Daoy (cell line): ENCODE measurements at regions not wholly inside any gene's neighbourhood (a gene's known extent, or its start where the extent isn't known, plus 50 kb on each side); places are given as distances from the start of the nearest gene placed in this dataset.
"Not testable (repeated sequence)": the region's sequence is repeated elsewhere in the genome, so short reads cannot be mapped to it uniquely, and the experiment has no call there.

Source experiments
- DNase-seq: peaks from one replicate; pipeline ENCODE4 v3.0.0-alpha.2; 2015; ENCODE audit warnings: low read depth

DNA sequence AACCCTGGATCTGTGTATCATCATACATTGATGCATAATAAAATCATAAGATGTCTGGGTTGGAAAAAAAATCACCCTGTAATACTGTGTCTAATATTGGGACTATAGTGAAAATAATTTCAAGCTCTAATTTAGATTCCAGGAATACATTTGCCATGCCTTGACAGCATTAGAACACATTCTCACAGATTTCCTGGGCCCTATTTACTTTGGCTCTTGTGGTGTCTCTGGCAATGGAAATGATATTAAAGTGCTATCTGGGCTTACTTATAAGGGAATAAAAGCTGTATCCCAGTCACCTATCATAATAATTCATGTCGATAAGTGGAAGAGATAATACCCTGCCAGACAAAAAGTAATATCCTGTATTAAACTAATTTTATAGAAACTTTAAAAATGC, 472.0 kb downstream of the ZPLD1 start:
- DNase-seq = no peak

DNA sequence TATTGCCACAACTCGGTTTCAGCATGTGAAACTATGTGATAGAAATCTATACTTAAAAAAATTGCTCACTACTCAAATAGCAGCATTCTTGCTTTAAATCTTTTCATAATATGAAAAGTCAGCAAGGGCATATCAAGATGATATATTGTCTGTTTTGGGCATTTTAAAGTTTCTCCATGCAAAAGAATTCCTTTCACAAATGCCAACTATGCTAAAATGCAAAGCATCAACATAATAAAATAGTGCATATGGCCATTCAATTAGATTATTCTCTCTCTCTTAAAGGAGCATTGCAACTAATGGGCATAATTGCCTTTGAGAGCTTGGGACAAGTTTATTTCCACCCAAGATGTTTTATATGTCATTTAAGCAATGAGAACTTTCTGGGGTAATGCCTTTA, 475.1 kb downstream of the ZPLD1 start:
- DNase-seq = no peak

DNA sequence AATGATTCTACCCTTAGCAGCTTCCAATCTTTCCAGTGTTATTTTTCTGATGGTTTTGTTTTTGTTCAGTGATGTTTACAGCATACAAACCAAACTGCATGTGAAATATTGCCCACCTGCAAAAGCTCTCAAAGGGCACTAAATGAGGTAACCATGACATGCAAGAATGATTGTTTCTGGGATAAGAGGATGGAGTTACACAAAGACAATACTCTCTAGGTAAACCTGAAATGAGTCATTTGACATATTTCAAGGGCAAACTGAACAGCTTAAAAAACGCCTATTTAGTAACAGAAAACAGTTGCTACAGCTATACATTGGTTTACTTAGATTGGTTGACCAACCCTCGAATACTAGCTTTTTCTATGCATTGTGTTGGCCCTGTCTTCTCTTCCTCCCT, 481.7 kb downstream of the ZPLD1 start:
- DNase-seq = no peak

DNA sequence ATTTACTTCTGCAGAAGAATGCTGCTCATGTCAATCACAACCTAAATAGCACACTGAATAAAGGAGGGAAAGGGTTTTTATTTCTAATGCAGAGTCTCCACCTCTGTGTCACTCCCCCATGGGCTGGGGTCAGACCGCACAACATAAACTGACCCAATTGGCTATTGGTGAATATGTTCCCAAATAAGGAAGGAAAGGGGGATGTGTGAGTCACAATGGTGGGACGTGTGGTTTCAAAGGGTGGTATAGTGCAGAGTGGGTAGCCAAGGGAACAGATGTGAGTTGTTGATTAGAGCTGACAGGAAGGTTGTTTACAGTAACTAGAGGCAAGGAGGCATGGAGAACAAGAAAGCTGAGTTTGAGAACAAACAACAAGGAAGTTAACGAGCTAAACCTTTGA, 491.8 kb downstream of the ZPLD1 start:
- DNase-seq = no peak

DNA sequence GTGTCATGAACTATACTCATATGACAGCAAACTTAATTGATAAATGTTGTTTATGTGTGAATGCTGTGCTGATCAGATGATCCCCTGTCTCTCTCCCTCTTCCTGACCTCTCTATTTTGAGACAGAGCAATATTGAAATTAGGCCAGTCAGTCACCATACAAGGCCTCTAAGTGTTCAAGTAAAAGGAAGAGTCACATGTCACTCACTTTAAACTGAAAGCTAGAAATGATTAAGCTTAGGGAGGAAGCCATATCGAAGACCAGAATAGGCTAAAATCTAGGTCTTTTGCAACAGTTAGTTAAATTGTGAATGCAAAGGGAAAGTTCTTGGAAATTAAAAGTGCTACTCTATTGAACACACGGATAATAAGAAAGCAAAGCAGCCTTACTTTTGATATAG, 498.6 kb downstream of the ZPLD1 start:
- DNase-seq = no peak

DNA sequence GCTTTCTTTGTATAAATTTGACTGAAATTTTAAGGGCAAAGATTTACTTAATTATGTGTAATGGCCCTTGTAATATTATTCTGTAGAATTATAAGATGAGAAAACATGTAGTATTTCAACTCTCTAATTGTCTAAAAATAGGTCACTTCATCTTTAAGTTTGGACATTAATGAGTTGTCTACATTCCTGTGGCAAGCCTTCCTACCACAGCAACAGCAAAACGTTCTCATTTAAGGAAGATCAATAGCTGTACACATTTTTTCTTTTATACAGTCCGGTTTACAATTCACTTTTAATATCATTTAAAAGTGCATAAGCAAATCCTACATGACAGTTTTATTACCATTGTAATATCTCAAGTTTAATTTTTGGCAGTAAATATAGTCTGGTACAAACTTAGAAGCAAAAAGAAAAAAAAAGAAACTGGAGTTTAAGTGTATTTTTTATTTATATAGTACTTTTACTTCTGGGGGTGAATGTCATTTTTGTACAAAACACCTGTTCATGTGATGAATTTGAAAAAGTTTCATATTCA, 501.8 kb downstream of the ZPLD1 start:
- DNase-seq = no peak

DNA sequence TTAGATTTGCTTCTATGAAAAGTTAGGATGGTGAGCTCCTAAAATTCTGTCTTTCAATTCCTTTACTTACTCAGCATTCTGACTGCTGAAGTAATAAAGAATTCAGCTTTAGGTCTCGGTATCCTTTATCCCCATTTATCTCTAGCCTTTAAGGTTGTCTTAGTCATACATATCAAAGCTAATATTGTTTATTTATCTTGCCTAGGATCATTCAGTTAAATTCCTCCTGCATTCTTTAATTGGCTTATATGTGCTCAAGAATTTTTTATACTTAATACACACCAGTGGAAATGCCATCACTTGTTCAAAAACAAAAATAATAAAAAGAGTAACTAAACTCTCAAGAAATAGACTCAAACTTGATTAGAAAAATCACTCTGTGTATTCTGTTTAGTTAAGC, 507.0 kb downstream of the ZPLD1 start:
- DNase-seq = no peak

DNA sequence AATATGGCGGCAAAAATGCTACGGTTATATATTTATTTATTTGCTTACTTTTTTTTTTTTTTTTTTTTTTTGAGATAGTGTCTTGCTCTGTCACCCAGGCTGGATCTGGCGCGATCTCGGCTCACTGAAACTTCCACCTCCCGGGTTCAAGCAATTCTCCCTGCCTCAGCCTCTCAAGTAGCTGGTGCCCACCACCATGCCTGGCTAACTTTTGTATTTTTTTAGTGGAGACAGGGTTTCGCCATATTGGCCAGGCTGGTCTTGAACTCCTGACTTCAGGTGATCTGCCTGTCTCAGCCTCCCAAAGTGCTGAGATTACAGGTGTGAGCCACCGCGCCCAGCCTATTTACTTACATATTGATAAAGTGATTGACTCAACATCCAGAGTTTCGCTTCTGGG, 511.6 kb downstream of the ZPLD1 start:
- DNase-seq = not testable (repeated sequence)

DNA sequence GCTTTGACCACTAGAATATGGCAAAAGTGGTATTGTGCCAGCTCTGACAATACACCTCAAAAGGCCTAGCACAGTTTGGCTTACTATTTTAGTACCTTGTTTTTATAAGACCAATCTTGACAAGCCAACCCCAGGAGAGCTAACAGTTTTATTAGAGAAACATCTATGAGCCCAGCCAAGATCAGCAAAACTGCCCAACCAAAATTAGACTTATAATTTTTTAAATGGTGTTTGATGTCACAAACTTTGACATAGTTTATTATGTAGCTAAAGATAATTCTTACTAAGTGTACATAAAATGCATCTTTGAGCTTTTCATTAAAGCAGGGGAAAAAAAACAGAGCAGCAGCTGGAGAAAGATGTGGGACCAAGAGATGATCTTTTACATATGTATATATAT, 537.5 kb downstream of the ZPLD1 start:
- no peak for DNase-seq

DNA sequence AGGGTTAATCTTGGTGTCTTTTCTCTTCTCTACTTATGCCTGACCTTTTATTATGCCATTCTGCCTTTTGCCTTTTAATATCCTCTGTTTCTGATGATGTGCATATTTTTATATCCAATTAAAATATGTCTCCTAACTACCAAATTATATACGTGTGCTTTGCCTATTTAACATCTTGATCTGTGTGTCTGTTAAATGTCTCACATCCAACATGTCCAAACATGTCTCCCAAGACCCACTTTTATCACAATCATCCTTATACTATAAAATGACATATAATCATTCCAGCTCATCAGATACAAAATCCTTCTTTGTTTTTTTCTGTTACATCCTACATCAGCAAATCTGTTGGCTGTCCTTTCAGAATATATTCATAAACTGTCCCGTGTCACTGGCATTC, 539.5 kb downstream of the ZPLD1 start:
- no peak for DNase-seq

DNA sequence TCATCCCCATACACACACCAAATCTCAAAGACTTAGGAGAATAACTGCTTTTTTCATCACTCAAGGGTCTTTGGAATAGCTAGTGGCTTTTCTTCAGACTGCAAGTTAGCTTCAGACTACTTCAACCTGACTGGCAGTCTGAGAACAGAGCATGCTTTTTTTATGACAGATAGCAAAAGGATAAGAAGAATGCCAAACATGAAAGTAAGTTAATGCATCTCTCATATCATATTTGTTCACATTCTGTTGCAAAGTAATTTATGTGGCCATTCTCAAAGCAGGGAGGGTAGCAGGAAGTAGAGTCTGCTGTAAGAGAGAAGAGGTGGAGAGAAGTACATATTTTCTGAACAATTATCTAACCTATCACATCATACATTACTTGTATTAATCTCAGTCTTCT, 544.4 kb downstream of the ZPLD1 start:
- no peak for DNase-seq

DNA sequence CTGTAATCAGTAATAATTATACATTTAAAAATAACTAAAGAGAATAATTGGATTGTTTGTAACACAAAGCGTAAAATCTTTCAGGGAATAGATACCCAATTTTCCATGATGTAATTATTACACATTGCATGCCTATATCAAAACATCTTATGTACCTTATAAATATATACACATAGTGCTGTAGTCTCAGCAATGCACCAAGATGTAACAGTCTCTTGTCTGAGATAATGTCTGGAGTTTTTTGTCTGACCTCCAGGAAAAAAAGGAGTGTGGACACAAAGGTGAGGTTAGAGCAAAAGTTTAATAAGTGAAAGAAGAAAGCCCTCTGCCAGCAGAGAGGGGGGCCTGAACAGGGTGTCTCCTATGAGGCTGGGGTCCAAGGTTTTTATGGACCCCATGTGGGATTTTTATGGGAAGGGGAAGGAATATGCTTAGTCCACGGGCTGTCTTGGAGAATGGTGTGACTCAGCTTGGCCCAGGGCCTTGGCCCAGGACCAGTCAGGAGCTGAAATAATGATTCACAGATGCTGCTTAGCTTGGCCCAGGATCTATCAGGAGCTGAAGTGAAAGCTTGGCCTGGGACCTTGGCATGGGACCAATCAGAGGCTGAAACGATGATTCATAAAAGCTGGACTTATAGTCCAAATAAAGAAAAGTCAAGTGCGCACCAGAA, 545.0 kb downstream of the ZPLD1 start:
- DNase-seq = no peak

DNA sequence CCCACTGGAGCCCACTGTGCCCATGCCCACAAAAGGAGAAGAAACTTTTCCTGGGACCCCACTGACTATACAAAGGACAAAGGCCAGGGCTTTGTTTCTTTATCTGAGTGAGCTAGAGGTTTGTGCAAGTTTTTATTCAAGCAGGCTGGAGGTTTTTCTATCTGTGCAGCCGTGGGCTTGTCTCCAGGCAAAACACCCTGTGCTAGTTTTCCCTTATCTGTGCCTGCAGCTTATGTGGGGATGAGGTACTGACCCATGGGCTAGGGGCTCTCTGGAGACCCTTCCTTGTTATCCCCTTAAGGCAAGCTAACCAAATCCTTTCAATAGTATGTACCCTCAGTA, 545.5 kb downstream of the ZPLD1 start:
- no peak for DNase-seq

DNA sequence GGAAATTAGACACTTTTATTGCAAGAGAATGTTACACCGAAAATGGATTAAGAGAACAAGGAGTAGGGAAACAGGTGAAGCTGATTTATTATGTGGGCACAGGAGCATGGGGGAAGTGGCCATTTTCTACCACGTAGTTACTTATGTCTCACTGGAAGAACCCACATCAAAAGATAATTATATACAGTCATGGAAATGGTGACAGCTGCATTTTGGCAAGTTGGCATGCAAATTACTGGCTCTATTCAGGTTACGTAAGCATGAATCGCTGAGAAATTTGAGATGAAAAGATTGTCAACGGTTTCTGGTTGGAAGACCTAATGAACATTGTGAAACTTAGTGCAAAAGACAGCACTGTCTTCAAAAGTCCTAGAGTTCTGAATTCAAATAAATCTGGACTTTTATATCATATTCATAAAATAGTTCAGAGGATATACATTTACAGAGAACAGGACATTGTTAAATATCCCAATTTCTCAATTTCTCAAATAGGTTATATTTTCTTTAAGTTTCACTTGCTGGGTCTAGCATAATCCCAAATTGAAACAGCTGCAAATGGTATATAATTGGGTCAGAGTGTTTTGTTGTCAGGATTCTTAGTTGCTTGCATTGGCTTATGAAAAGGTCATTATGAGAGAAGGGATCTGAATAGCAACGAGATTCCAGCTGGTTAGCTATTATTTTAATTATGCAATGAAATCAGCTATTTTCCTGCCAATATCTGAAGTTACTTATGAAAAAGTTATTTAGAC, 567.8 kb downstream of the ZPLD1 start:
- DNase-seq = no peak

DNA sequence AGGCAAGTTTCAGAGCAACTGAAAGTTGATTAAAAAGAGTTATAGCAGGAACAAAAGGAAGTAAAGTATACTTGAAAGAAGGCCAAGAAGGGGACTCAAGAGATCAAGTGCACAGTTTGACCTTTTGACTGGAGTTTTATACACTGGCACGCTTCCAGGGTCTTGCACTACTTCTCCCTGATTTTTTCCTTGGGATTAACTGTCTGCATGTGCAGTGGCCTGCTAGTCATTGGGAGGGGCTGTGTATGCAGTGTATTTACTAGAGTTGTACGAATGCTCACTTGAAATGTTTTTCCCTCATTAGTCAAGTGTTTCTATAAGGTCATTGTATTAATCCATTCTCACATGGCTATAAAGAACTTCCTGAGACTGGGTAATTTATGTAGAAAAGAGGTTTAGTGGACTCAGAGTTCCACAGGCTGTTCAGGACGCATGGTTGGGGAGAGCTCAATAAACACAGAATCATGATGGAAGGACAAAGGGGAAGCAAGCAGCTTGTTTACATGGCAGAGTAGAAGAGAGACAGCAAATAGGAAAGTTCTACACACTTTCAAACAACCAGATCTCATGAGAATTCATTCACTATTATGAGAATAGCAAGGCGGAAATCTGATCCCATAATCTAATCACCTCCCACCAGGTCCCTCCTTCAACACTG, 571.8 kb downstream of the ZPLD1 start:
- DNase-seq = no peak

DNA sequence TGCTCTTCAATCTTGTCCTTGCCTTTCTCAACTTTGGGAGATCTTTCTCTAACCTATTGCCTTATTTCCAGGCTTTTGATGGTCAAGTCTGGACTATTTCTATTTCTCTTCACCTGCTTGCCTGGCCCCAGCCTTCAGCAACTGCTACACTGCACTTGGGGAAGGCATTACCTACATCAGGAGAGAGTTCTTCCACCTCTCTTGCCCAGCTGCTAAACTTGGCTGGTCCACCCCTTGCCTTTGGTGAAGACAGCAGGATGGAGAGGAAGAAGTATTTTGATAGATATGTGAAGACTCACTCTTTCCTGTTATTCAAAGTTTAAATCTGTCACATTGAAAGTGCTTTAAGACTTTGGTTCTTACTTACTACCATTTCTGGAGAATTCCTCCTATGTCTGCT, 574.8 kb downstream of the ZPLD1 start:
- DNase-seq = no peak

DNA sequence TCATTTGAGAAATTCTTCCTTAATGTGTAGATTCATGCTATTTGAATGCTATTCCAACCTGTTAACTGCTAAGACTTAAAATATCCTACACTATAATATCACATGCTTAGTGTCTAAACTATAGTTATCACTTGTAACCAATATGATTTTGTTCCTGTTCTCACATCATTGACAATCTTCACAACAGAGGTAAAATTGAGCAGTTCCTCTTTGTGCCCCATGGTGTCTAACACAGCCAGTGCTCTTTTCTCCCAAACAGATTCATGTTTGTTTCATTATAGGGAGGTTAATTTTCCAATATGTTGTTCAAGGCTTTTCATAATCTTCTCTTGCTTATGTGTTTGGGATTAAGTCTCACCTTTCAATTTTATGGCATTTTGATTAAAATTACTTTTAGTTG, 591.1 kb downstream of the ZPLD1 start:
- DNase-seq = no peak

DNA sequence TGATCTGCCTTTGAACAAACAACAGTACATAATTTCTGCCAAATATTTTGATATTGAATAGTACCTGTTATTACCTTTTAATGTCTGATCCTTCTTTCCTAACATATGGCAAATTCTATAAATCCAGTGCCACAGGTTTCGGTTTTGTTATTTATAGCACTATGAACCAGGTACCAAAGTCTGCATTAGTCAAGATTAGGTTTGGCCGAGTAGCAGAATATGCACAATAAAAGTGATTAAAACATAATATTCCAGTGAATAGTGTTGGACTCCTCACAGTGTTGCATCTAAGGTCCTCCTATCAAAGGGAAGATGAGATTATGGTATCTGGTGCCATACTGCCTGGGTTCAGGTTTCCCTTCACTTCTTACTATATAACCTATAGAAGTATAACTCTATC, 599.0 kb downstream of the ZPLD1 start:
- no peak for DNase-seq

DNA sequence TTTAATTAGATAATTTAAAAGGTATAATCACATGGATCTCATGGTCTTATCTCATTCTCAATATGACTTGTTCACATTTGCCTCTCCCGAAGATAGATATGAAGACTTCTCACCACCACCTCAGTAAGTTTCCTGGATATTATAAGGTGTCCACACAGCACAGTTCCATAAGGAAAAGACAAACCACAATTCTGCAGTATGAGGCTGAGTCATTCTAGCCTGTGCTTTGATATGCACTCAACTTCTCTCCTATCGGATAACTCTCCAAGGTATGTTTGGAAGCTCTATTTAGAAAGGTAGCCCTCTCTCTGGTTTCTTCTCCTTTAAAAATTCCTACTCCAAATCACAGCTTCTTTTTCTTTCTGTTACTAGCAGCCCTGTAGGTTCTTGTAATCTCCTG, 612.8 kb downstream of the ZPLD1 start:
- no peak for DNase-seq

DNA sequence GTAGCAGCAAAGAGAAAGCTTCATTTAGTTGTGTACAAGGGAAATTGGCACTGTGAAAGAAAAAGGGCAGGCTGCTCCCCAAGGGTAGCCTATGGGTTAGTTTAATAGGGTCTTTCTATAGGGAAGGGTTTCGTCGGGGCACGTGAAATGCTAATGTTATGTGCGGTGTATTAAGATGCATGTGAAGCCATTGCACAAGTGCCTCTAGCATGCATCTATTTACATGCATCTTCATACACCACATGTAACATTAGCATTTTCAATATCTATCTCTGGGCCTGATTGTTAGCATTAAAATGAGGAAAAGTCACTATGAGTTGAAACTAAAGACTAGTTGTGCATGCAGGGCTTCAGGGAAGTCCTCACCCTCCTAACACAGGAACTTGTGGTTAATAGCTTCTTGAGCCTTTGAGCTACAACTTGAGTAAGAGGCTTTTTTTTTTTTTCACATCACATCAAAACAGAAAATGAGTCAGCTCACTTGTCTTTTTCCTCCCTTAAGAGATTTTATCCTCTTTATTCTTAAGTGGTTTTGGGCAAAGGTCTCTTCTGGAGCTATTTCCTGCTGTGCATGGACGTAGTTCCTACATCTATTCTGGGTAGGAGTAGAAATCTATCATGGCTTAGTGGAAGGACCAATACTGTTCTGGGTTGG, 613.4 kb downstream of the ZPLD1 start:
- no peak for DNase-seq

DNA sequence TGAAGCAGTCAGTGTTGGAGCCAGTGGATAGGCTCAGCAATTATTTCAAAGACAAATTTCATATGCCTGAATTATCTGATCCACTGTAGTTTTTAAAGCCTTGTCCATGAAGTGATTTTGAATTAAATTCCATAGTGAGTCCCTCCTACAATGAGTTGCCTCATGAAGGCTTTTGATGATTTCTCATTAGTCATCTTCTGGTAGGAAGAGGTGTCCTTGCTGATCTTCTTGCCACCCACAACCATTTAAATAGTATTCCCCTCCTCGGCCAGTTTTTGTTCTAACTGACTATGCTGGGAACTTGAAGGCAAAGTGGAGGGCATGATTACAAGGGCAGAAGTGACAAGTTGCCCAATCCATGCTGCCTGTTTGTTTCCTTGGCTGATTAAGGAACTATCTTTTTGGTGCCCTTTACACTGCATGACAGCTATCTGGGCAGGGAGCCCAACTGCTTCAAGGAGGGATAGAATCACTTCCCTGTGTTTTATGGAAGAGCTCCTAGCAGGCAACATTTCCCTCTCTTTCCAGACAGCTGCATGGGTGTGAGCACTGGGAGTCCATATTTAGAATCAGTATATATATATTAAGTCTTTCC, 617.5 kb downstream of the ZPLD1 start:
- no peak for DNase-seq

DNA sequence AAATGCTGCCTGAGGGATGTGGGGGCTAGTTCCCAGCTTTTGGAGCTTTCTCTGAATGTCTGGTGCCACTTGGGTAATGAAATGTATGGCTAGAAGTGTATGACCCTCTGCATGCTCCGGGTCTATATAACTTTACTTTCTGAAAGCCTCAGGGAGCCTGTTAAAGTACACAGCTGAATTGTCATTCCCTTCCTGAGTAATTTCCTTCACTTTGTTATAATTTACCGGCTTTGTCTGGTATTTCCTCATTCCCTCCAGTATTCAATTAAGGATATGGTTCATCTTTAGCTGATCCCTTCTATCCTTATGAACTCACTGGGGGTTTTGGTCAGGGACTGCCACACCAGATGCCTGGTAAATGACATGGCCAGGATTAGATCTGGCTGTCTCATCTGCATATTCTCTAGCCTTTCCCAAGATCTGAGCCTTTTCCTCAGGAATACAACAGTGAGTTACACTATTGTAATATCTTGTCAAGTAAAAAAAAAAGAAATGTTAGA, 620.3 kb downstream of the ZPLD1 start:
- no peak for DNase-seq
